Posterior vena cava (tissue), 2 donors: ENCODE measurements at regions not wholly inside any gene's neighbourhood (a gene's known extent, or its start where the extent isn't known, plus 50 kb on each side); places are given as distances from the start of the nearest gene placed in this dataset.

Source experiments
- DNase-seq: peaks from one replicate; pipeline ENCODE4 v3.0.0-alpha.2; 2020; ENCODE audit warnings: low spot score
- intact Hi-C, 2 donors: fragments of 100-400 bp; cut with DNase I; formaldehyde crosslinking; loops; one replicate each; pipeline versions ENCODE4 v1.14.1 to v1.14.2; 2022 to 2023
- donor health status: DM: yes; HTN: yes; CAD: no.
- donor health status: DM: yes; HTN: yes; CAD: no.

DNA sequence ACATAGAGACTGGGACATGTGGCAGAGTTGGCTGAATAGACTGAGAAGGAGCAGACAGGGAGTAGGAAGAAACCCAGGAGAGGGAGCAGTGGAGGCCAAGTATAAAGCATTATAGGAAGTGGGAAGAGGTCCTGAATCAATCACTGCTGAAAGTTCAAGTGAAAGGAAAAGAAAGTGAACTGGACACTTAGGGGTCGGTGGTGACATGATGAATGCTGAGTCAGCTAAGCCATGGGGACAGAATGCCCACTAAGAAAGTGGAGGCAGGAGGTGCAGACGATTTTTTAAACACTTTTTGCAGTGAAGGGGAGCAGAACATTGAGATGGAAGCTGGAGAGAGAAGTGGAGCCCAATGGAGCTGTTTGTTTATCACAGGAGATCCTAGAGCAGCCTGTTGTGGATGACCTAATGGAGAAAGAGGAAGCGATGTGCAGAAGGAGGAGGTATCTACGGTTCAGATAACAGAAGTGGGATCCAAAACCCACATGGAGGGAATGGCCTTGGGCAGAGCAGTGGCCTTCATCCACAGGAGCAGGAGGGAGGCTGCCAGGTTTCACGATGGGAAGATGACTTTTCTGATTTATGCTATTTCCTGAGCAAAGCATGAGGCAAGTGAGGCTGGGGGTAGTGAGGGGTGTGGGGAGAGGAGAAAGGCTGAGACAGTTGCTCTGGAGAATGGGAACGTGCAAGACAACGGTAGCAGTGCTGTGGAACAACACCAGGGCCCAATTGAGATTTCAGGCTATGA is 208.2 kb downstream of the RPLP1 start:
- no peak for DNase-seq
- intact Hi-C loops = no loop called here

GRCh38 chr15:69661446-69661845 is 208.8 kb downstream of the RPLP1 start:
- DNase-seq = peak; percentile 47
- intact Hi-C loops = no loop called here

- DNase-seq = peak; percentile 46
Measured at GRCh38 chr15:69661871-69662644, 209.4 kb downstream of the RPLP1 start.

GRCh38 chr15:69662645-69663000 is 210.0 kb downstream of the RPLP1 start:
- DNase-seq = no peak
- intact Hi-C loops = no loop called here

More at GRCh38 chr15:69661871-69662644, 209.4 kb downstream of the RPLP1 start:
- intact Hi-C loops = no loop called here

DNA sequence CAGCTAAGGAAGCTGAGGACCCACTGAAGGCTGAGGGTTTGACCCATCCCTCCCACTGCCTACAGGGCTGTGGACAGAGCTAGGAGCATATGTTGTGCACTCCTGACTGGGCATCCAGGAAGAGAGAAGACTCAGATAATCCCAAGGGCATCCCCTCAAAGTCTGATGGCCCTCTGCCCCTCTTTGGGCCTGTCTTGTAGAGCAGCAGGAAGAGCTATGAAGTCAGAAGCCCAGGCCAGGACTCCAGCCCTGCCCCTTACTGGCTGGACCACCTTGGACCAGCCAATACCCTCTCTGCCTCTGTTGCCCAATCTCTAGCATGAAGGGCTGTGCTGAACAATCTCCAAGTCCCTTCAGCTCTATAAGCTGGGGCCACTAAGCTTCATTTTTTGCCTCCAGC is 210.8 kb downstream of the RPLP1 start:
- peak; percentile 40 for DNase-seq
- intact Hi-C loops = no loop called here

DNA sequence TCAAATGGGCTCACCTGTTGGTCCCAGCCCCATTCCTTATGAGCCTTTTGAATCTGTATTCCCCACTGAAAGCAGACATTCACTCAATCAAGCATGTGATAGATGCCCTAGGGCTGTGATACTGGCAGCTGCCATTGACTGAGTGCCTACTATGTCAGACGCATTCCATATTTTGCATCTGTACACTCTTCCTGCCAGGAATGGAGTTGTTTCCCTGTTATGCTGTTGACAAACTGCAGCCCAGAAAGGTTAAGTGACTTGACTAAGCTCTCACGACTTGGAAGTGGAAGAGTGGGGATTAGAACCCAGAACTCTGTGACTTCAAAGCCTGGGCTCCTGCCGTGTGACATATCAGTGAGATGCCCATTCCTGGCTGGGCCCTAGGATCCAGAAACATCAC is 211.4 kb downstream of the RPLP1 start:
- intact Hi-C loops = no loop called here
- DNase-seq = peak; percentile 30

DNA sequence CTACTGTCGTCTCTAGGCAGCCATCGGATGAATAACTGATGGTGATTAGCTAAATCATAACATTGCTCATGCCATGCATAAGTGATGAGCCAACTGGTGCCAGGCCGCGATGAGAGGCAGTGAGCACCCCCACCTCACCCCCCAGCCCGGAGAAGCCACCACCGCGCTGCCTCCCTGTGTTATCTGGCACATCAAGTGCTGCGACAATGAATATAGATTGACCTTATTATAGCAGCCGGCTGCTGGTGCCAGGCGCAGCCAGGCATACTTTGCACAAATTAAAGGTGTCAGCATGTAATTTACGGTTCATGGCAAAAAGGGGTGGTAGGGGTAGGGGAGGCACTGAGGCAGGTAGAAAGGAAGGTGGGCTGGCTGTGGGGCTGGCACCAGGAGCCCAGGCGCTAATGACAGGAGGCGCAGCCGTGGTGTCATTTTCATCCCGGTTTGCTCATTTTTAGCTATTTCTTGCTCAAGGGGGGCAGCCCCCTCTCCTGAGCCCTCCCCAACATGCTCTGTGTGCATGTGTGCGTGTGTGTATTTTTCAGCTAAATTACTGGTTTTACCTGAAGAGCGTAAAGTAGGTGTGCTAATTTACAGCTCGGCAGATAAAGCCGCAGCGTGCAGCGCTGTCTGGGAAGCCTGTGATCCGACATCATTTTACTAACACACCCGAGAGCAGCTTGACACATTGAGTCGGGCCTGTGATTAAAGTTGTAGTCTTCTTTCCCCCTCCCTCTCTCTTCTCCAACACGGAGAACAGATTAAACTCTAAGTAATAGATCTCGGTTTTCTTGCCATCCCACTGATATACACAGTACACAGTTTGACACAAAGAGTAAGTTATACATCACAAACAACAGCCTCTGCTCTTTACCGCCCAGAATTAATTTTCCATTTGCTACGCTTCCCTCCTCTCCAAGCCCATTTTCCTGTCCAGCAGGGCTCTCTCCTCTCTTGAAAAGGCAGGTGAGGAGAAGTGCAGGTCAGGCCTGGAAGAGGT is 212.3 kb downstream of the RPLP1 start:
- peak; percentile 62 for DNase-seq
- intact Hi-C loops = no loop called here

- peak; percentile 59 for DNase-seq
- intact Hi-C loops = no loop called here
Measured at GRCh38 chr15:69665641-69666111, 213.1 kb downstream of the RPLP1 start.

GRCh38 chr15:69666441-69666882 is 213.8 kb downstream of the RPLP1 start:
- intact Hi-C loops = no loop called here
- DNase-seq = peak; percentile 82

GRCh38 chr15:69666921-69667811 is 214.5 kb downstream of the RPLP1 start:
- intact Hi-C loops = no loop called here
- peak; percentile 79 for DNase-seq

GRCh38 chr15:69668039-69668705 is 215.6 kb downstream of the RPLP1 start:
- intact Hi-C loops = no loop called here
- peak; percentile 73 for DNase-seq

- peak; percentile 67 for DNase-seq
- intact Hi-C loops = no loop called here
Measured at GRCh38 chr15:69668963-69669362, 216.3 kb downstream of the RPLP1 start.

DNA sequence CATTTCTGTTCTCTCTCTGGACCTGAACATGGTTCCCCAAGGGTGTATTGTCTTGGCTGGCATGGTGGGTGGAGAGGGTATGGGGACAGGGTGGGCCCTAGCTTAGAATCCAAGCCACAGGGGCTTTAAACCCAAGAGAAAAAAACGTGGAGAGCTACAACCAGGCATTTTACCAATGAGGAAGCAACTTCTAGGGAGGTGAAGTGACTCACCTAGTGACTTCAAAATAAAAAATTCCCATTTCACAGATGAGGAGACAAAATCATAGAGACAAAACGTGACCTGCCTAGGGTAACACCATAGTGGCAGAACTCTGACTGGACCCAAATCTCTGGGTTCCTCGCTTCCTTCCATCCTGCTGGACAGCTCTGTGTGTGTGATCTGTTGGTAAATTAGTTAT is 216.8 kb downstream of the RPLP1 start:
- peak; percentile 11 for DNase-seq
- intact Hi-C loops = no loop called here

GRCh38 chr15:69673291-69673881 is 220.8 kb downstream of the RPLP1 start:
- no peak for DNase-seq
- intact Hi-C loops = no loop called here

- DNase-seq = no peak
- intact Hi-C loops = no loop called here
Measured at GRCh38 chr15:69675731-69676130, 223.1 kb downstream of the RPLP1 start.

DNA sequence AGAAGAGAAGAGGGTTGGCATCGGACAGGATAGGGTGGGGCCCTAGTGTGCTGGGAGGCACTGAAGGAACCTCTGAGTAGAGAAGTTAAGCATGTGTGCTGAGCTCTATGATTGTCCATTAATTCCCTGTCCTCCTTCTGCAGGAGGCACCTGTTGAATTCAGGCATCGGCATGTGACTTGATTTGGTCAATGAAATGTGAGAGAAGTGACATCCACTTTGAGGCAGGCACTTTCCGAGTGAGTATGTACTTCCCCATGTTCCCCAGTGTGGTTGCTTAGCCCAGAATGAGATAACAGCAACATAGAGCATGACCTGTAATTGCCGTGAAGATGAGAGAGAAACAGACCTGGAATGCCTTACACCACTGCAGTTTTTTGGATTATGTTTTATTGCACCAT is 224.8 kb downstream of the RPLP1 start:
- no peak for DNase-seq
- intact Hi-C loops = no loop called here

DNA sequence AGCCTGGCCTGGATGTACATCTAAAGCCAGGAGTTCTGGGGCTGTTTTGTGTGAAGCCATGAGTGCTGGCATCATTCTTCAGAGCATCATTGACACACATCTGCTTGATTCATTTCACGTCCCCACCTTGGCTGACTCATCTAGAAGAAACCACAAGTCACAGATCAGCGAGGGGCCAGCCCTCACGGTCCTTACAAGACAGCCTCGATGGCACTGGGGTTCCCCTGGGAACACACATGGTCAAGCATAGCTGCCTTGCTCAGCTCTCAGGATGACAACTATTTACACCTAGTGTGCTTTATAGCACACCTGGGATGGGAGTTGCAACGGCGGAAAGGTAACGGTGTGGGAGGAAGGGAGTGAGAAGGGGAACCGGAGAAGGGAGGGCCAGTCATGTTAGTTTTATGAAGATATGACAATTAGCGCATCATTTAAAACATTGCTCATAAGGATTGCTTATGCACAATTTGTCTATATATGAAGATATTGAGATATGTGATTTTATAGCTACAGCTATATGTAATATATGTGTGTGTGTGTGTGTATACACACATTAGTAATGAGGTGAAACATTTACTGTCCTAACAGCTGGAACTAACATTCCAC is 227.1 kb downstream of the RPLP1 start:
- peak; percentile 67 for DNase-seq
- intact Hi-C loops = no loop called here
